Liver (tissue), 8 donors: ENCODE measurements at regions not wholly inside any gene's neighbourhood (a gene's known extent, or its start where the extent isn't known, plus 50 kb on each side); places are given as distances from the start of the nearest gene placed in this dataset.

Experiments used
- DNase-seq: peaks from one replicate; pipeline ENCODE4 v3.0.0-alpha.2; 2017; ENCODE audit warnings: low spot score
- H3K27ac ChIP-seq, 2 donors: one replicate each; pipeline ENCODE4 v1.7.0; 2013; ENCODE audit warnings: inconsistent platforms in 2 of 2, low read length in 2 of 2, control low read depth in 1 of 2, low read depth in 1 of 2, mild to moderate bottlenecking in 1 of 2
- H3K27me3 ChIP-seq, 4 donors: one replicate each; pipeline versions ENCODE4 v1.6.1 to v1.7.0; 2013; ENCODE audit warnings: low read length in 3 of 4, inconsistent platforms in 1 of 4, mild to moderate bottlenecking in 1 of 4, moderate library complexity in 1 of 4; ENCODE audit not compliant: control insufficient read depth in 4 of 4, insufficient read depth in 4 of 4
- H3K36me3 ChIP-seq, 4 donors: one replicate each; pipeline versions ENCODE4 v1.6.1 to v1.7.0; 2013; ENCODE audit warnings: low read length in 3 of 4, mild to moderate bottlenecking in 3 of 4, low read depth in 1 of 4, moderate library complexity in 1 of 4; ENCODE audit not compliant: control insufficient read depth in 4 of 4, insufficient read depth in 3 of 4
- H3K4me1 ChIP-seq, 4 donors: one replicate each; pipeline versions ENCODE4 v1.6.1 to v1.7.0; 2013; ENCODE audit warnings: low read length in 3 of 4, mild to moderate bottlenecking in 3 of 4, moderate library complexity in 1 of 4; ENCODE audit not compliant: control insufficient read depth in 4 of 4, insufficient read depth in 4 of 4
- H3K4me3 ChIP-seq, 3 donors: one replicate each; pipeline versions ENCODE4 v1.6.1 to v1.7.0; 2013; ENCODE audit warnings: low read length in 3 of 3, control low read depth in 1 of 3, low read depth in 1 of 3, mild to moderate bottlenecking in 1 of 3
- H3K9ac ChIP-seq, 2 donors: one replicate each; pipeline ENCODE4 v1.7.0; 2013; ENCODE audit warnings: low read length in 2 of 2, mild to moderate bottlenecking in 2 of 2, moderate library complexity in 2 of 2, control low read depth in 1 of 2, low read depth in 1 of 2
- H3K9me3 ChIP-seq, 4 donors: one replicate each; pipeline versions ENCODE4 v1.6.1 to v1.7.0; 2013; ENCODE audit warnings: low read length in 3 of 4; ENCODE audit not compliant: control insufficient read depth in 4 of 4
- ATF3 ChIP-seq: IDR thresholded peaks from 2 replicates; pipeline ENCODE4 v1.6.1; 2016; ENCODE audit warnings: antibody characterized with exemption
- CTCF ChIP-seq: fragments of 150-350 bp; IDR thresholded peaks from 2 replicates; pipeline ENCODE4 v1.5.1; 2017; ENCODE audit warnings: improper control_type of control experiment, low read depth, low read length; ENCODE audit not compliant: missing input control
- EGR1 ChIP-seq, 2 donors: IDR thresholded peaks; 2 replicates each; pipeline ENCODE4 v1.6.1; 2016 to 2018; ENCODE audit warnings: antibody characterized with exemption in 2 of 2, low read depth in 2 of 2
- FOXA1 ChIP-seq: IDR thresholded peaks from 2 replicates; pipeline ENCODE4 v1.6.1; 2016; ENCODE audit warnings: antibody characterized with exemption
- FOXA2 ChIP-seq: IDR thresholded peaks from 2 replicates; pipeline ENCODE4 v1.6.1; 2016; ENCODE audit warnings: antibody characterized with exemption
- GABPA ChIP-seq, 2 donors: IDR thresholded peaks in 1 of 2; conservative IDR thresholded peaks in 1 of 2; 2 replicates each; pipeline ENCODE4 v1.6.1; 2016; ENCODE audit warnings: antibody characterized with exemption in 2 of 2, mild to moderate bottlenecking in 1 of 2, moderate library complexity in 1 of 2
- HNF4A ChIP-seq, 2 donors: conservative IDR thresholded peaks; 2 replicates each; pipeline ENCODE4 v1.6.1; 2016; ENCODE audit warnings: antibody characterized with exemption in 2 of 2, mild to moderate bottlenecking in 2 of 2
- HNF4G ChIP-seq: IDR thresholded peaks from 2 replicates; pipeline ENCODE4 v1.6.1; 2016; ENCODE audit warnings: antibody characterized with exemption
- JUND ChIP-seq, 2 donors: IDR thresholded peaks; 2 replicates each; pipeline ENCODE4 v1.6.1; 2016; ENCODE audit warnings: antibody characterized with exemption in 2 of 2
- MAX ChIP-seq: IDR thresholded peaks from 2 replicates; pipeline ENCODE4 v1.6.1; 2016; ENCODE audit warnings: antibody characterized with exemption
- NR2F2 ChIP-seq: IDR thresholded peaks from 2 replicates; pipeline ENCODE4 v1.6.1; 2016; ENCODE audit warnings: antibody characterized with exemption
- RAD21 ChIP-seq, 2 donors: IDR thresholded peaks; 2 replicates each; pipeline ENCODE4 v1.6.1; 2016; ENCODE audit warnings: antibody characterized with exemption in 2 of 2, mild to moderate bottlenecking in 2 of 2
- REST ChIP-seq: IDR thresholded peaks from 2 replicates; pipeline ENCODE4 v1.6.1; 2016; ENCODE audit warnings: antibody characterized with exemption, mild to moderate bottlenecking
- RXRA ChIP-seq, 2 donors: IDR thresholded peaks; 2 replicates each; pipeline ENCODE4 v1.6.1; 2017 to 2018; ENCODE audit warnings: antibody characterized with exemption in 2 of 2, mild to moderate bottlenecking in 1 of 2
- SP1 ChIP-seq: IDR thresholded peaks from 2 replicates; pipeline ENCODE4 v1.6.1; 2018; ENCODE audit warnings: antibody characterized with exemption, mild to moderate bottlenecking
- TAF1 ChIP-seq: conservative IDR thresholded peaks from 2 replicates; pipeline ENCODE4 v1.6.1; 2016; ENCODE audit warnings: antibody characterized with exemption, mild to moderate bottlenecking
- YY1 ChIP-seq: IDR thresholded peaks from 2 replicates; pipeline ENCODE4 v1.6.1; 2016; ENCODE audit warnings: antibody characterized with exemption, mild to moderate bottlenecking
- ZBTB33 ChIP-seq: IDR thresholded peaks from 2 replicates; pipeline ENCODE4 v1.6.1; 2016; ENCODE audit warnings: antibody characterized with exemption
- WGBS: extraction: QIAGEN DNeasy Blood & Tissue Kit; methylation state at CpG from one replicate; pipeline ENCODE4 v1.1.7; 2013; 5-methylcytosine and 5-hydroxymethylcytosine counted together
- donor health status: healthy.
- donor health status: healthy.
- donor health status: healthy.
- donor health status: healthy.
- donor health status: healthy.

GRCh38 chr1:58844176-58844575 lies 60.3 kb upstream of the JUN start:
- Histone ChIP-seq H3K27me3 (no peaks in the 10 kb centered on the region), H3K4me3 (no peak overlapping the region), H3K4me1 (no peaks in the 10 kb centered on the region), H3K27ac (no peak overlapping the region), H3K36me3 (no peaks in the 10 kb centered on the region), H3K9me3 (no peaks in the 10 kb centered on the region), H3K9ac (no peak overlapping the region)
- TF ChIP-seq EGR1 (IDR thresholded peaks at IDR 0.05; ENCODE audit: low read depth in 2 of 2) (no peak), TAF1 (no peak), MAX (no peak)
- no peak for DNase-seq
- 100% methylated on average over 1 of the region's 1 CpG for WGBS

- H3K4me1 ChIP-seq, result no peaks in the 10 kb centered on the region
- H3K9ac ChIP-seq, result no peak overlapping the region
- H3K27me3 ChIP-seq, result no peaks in the 10 kb centered on the region
- no peak for DNase-seq
- no peaks in the 10 kb centered on the region for H3K9me3 ChIP-seq
- no peaks in the 10 kb centered on the region for H3K36me3 ChIP-seq
- H3K27ac ChIP-seq, result no peak overlapping the region
- TF ChIP-seq SP1, result no peak
- no peak for TF ChIP-seq JUND (IDR thresholded peaks at IDR 0.05)
- no peak for TF ChIP-seq REST
- TF ChIP-seq NR2F2, result no peak
- no peak for TF ChIP-seq HNF4G
- no peak for TF ChIP-seq EGR1 (IDR thresholded peaks at IDR 0.05; ENCODE audit: low read depth in 2 of 2)
- TF ChIP-seq FOXA1, result no peak
- no peak for TF ChIP-seq TAF1
- TF ChIP-seq CTCF, result no peak
- no peak for TF ChIP-seq ZBTB33
- TF ChIP-seq YY1, result no peak
- TF ChIP-seq HNF4A (conservative IDR thresholded peaks at IDR 0.05), result no peak
- no peak for TF ChIP-seq ATF3
- no peak for TF ChIP-seq GABPA (IDR thresholded peaks at IDR 0.05 in 1 of 2, conservative IDR thresholded peaks at IDR 0.05 in 1 of 2)
- TF ChIP-seq MAX, result no peak
- TF ChIP-seq RAD21 (IDR thresholded peaks at IDR 0.05), result no peak
- TF ChIP-seq RXRA (IDR thresholded peaks at IDR 0.05), result no peak
- TF ChIP-seq FOXA2, result no peak
- WGBS, result 91% methylated on average over 4 of the region's 4 CpGs
- H3K4me3 ChIP-seq, result no peak overlapping the region
These were observed 62.1 kb upstream of the JUN start for GRCh38 chr1:58845942-58846341.
